Rectal smooth muscle tissue (tissue), 1 donor: ENCODE measurements at regions not wholly inside any gene's neighbourhood (a gene's known extent, or its start where the extent isn't known, plus 50 kb on each side); places are given as distances from the start of the nearest gene placed in this dataset.

Experiments
- H3K27ac ChIP-seq: one replicate; pipeline ENCODE4 v1.7.0; 2013; ENCODE audit warnings: low read depth, low read length, inconsistent platforms
- H3K27me3 ChIP-seq: one replicate; pipeline ENCODE4 v1.7.0; 2013; ENCODE audit warnings: low read length; ENCODE audit not compliant: control insufficient read depth, insufficient read depth
- H3K36me3 ChIP-seq: one replicate; pipeline ENCODE4 v1.7.0; 2013; ENCODE audit warnings: low read length; ENCODE audit not compliant: control insufficient read depth, insufficient read depth
- H3K4me1 ChIP-seq: one replicate; pipeline ENCODE4 v1.7.0; 2013; ENCODE audit warnings: low read length; ENCODE audit not compliant: control insufficient read depth, insufficient read depth
- H3K4me3 ChIP-seq: one replicate; pipeline ENCODE4 v1.7.0; 2013; ENCODE audit warnings: low read length
- H3K9ac ChIP-seq: one replicate; pipeline ENCODE4 v1.7.0; 2013; ENCODE audit warnings: low read length

DNA sequence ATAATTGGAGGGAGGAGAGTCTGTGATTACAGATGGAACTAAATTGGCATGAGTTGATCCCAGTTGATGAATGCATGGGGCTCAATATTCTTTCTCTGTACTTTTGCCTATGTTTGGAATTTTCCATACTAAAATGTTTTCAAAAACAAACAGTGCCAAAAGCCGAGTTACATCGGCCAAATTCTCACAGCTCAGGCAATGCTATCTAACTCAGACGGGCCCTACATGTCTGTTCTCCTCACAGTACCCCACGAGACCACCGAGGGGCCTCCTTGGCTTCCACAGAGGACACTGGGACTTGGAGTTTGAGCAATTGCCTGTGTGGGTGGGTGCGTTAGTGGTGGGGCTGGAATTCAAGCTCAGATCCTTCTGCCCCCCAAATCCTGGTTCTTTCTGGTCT is 413.2 kb downstream of the CDH26 start:
- no peaks in the 10 kb centered on the region for H3K27me3 ChIP-seq
- no peaks in the 10 kb centered on the region for H3K36me3 ChIP-seq
- no peak overlapping the region for H3K9ac ChIP-seq
- no peak overlapping the region for H3K4me3 ChIP-seq
- no peak overlapping the region for H3K27ac ChIP-seq
- no peaks in the 10 kb centered on the region for H3K4me1 ChIP-seq

- no peak overlapping the region for H3K27ac ChIP-seq
- no peaks in the 10 kb centered on the region for H3K4me1 ChIP-seq
- no peak overlapping the region for H3K4me3 ChIP-seq
- no peaks in the 10 kb centered on the region for H3K27me3 ChIP-seq
- no peaks in the 10 kb centered on the region for H3K36me3 ChIP-seq
- no peak overlapping the region for H3K9ac ChIP-seq
Measured at GRCh38 chr20:60372275-60372674, 414.1 kb downstream of the CDH26 start.

GRCh38 chr20:60372822-60373221 is 414.6 kb downstream of the CDH26 start:
- Histone ChIP-seq H3K27ac (no peak overlapping the region), H3K4me3 (no peak overlapping the region), H3K27me3 (no peaks in the 10 kb centered on the region), H3K4me1 (no peaks in the 10 kb centered on the region), H3K9ac (no peak overlapping the region), H3K36me3 (no peaks in the 10 kb centered on the region)

DNA sequence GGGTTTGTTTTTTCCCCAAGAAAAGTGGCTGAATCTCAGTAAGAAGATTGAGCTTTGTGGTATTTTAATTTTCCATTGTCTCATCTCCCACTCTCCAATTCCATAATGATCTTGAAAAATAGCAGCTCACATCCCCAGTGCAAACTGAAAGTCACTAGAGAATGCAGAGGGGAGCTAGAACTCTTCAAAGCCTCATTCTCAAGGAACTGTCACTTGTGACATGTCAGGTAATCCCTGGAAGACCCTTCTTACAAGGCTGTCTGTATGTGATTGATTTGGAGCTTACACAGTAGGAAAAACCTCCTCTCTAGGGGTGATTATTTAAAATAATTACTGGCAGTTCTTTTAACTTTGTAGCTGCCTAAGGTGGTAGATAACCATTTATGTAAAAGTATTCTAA is 420.4 kb downstream of the CDH26 start:
- H3K4me3 ChIP-seq, result no peak overlapping the region
- H3K27me3 ChIP-seq, result no peaks in the 10 kb centered on the region
- no peak overlapping the region for H3K27ac ChIP-seq
- H3K36me3 ChIP-seq, result no peaks in the 10 kb centered on the region
- no peaks in the 10 kb centered on the region for H3K4me1 ChIP-seq
- H3K9ac ChIP-seq, result no peak overlapping the region

DNA sequence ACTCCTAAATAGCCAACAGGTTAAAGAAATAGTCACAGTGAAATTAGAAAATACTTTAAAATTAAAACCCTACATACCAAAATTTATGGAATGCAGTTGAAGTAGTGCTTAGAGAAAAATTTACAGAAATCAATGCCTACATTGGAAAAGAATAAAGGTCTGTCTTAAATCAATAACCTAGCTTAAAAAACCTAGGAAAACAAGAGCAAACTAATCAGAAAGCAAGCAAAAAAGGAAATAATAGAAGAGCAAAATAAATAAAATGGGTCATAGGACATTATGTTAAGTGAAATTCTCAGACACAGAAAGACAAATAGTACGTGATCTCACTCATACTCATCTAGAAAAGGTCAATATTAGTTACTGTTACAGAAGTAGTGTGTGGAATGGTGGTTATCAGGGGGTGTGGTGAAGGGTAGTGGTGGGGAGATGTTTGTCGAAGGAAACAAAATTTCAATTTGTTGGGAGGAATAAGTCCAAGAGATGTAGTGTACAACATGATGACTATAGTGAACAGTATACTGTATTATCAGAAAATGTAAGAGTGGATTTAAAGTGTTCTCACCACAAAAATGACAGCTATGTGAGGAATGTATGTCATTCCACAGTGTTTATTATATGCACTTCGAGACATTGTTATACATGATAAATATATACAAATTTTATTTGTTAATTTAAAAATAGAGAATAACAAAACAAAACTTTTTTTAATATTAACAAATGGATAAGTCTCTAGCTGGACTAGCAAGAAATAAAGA is 423.6 kb downstream of the CDH26 start:
- H3K27me3 ChIP-seq, result no peaks in the 10 kb centered on the region
- no peaks in the 10 kb centered on the region for H3K4me1 ChIP-seq
- no peak overlapping the region for H3K9ac ChIP-seq
- no peak overlapping the region for H3K27ac ChIP-seq
- H3K36me3 ChIP-seq, result no peaks in the 10 kb centered on the region
- H3K4me3 ChIP-seq, result no peak overlapping the region

GRCh38 chr20:60389441-60389840 is 431.2 kb downstream of the CDH26 start:
- no peaks in the 10 kb centered on the region for H3K27me3 ChIP-seq
- H3K36me3 ChIP-seq, result no peaks in the 10 kb centered on the region
- no peak overlapping the region for H3K9ac ChIP-seq
- H3K4me1 ChIP-seq, result no peaks in the 10 kb centered on the region
- H3K4me3 ChIP-seq, result no peak overlapping the region
- no peak overlapping the region for H3K27ac ChIP-seq

DNA sequence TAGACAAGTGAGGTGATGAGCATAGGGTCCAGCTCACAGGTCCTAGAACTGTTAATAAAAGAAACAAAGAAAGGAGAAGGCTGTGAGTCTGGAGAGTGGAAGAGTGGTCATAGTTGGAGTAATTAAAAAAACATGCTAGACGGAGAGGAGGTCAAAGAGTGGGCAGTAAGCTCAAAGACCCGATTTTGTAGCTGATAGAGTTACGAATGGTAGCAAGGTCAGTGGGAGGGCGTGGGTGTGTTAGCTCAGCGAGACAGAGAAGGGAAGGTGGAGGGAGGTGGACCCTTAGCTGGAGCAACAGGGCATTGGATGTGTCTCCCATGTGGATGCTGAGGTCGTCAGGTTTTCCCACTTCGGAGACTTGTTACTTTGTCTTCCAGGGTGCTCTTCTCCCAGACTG is 431.7 kb downstream of the CDH26 start:
- Histone ChIP-seq H3K4me3 (no peak overlapping the region), H3K36me3 (no peaks in the 10 kb centered on the region), H3K4me1 (no peaks in the 10 kb centered on the region), H3K27ac (no peak overlapping the region), H3K9ac (no peak overlapping the region), H3K27me3 (no peaks in the 10 kb centered on the region)

DNA sequence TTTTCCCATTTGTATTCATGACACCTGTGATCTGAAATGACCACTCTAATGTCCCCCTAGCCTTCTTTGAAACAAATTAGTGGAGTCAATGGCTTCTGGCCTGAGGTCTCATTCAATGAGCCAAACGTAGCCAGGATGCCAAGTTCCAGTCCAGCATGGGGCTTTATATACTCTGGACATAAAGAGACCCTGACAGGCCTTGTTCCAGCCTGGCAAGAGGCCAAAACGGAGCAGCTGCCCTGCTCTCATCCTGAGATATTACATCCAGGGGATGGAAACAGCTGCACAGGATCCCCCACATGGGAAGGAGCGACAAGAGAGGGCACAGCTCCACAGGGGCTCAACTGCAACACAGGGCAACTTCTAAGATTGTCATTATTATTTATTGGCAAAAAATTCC is 437.8 kb downstream of the CDH26 start:
- Histone ChIP-seq H3K4me1 (no peaks in the 10 kb centered on the region), H3K9ac (no peak overlapping the region), H3K27ac (no peak overlapping the region), H3K27me3 (no peaks in the 10 kb centered on the region), H3K4me3 (no peak overlapping the region), H3K36me3 (no peaks in the 10 kb centered on the region)

GRCh38 chr20:60400567-60400966 is 442.3 kb downstream of the CDH26 start:
- Histone ChIP-seq H3K4me3 (no peak overlapping the region), H3K4me1 (no peaks in the 10 kb centered on the region), H3K27me3 (no peaks in the 10 kb centered on the region), H3K9ac (no peak overlapping the region), H3K36me3 (no peaks in the 10 kb centered on the region), H3K27ac (no peak overlapping the region)

GRCh38 chr20:60402189-60403058 is 444.2 kb downstream of the CDH26 start:
- Histone ChIP-seq H3K9ac (no peak overlapping the region), H3K36me3 (no peaks in the 10 kb centered on the region), H3K27me3 (no peaks in the 10 kb centered on the region), H3K4me3 (no peak overlapping the region), H3K4me1 (no peaks in the 10 kb centered on the region), H3K27ac (no peak overlapping the region)

DNA sequence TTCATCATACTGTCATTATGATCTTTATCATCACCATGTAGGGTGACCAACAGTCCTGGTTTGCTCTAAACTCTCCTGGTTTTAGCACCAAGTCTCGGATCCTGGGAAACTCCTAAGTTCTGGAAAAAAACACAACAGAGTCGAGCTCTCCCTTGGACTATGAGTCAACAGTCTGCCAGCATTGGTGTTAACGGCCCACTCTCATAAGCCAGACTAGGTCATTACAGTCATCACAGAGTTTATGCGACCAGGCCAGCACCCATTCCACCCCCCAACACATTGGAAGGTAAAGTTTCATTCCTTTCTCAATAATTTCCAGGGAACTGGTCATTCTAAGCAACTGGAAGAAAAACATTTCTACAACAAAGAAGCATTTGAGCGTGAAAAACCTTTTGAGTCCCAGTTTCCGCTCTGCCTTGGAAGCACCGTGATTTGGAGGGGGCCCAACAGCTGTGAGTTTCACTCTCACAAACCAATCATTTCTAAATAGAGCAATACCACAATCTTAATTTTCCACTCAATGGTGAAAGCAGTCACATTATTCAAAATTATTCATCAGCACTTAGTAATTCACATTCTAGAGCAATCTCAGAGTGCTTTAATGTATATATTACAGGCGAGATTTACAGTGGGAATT is 445.0 kb downstream of the CDH26 start:
- H3K27me3 ChIP-seq, result no peaks in the 10 kb centered on the region
- H3K9ac ChIP-seq, result no peak overlapping the region
- no peaks in the 10 kb centered on the region for H3K4me1 ChIP-seq
- H3K27ac ChIP-seq, result no peak overlapping the region
- no peak overlapping the region for H3K4me3 ChIP-seq
- H3K36me3 ChIP-seq, result no peaks in the 10 kb centered on the region

DNA sequence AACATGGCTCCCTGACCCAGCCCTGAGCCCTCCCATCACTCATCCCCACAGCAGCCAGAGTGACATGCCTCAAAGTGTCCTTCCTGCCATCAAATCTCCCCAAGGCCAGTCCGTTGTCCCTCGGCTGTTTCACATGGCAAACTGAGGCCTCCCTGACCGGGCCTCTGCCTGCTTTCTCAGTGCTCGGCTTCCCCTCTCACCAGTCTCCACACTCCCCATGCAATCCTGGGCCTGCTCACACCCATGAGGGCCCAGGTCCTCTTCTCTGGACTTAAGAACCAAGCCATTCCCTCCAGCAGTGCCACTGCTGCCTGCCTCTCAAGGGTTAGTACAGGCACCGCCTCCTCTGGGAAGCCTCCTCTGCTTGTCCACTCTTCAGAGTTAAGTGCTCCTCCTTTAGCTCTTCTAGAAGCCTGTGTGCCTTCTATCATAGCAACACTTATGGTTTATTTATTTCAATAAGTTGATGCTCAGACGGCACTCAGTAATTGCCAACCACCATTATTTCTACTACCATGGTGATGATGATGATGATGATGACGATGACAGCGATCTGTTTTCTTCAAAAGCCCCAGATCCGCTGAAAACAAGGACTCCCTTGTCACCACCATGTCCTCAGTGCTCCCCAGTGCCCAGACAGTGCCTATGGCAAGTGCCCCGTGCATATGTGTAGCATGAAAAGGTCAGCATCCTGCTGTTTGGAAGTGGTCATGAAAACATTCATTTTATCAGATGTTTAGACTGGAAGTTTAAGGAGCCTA is 449.0 kb downstream of the CDH26 start:
- Histone ChIP-seq H3K27ac (no peak overlapping the region), H3K9ac (no peak overlapping the region), H3K36me3 (no peaks in the 10 kb centered on the region), H3K4me1 (no peaks in the 10 kb centered on the region), H3K27me3 (no peaks in the 10 kb centered on the region), H3K4me3 (no peak overlapping the region)
